NCI-H1105 treated with DMSO at 0.1 percent for 48 hours (cell line): ENCODE measurements at regions not wholly inside any gene's neighbourhood (a gene's known extent, or its start where the extent isn't known, plus 50 kb on each side); places are given as distances from the start of the nearest gene placed in this dataset.

ENCODE experiments used
- DNase-seq: peaks from one replicate; lab custom pipeline; 2025; lab: John Stamatoyannopoulos, UW

DNA sequence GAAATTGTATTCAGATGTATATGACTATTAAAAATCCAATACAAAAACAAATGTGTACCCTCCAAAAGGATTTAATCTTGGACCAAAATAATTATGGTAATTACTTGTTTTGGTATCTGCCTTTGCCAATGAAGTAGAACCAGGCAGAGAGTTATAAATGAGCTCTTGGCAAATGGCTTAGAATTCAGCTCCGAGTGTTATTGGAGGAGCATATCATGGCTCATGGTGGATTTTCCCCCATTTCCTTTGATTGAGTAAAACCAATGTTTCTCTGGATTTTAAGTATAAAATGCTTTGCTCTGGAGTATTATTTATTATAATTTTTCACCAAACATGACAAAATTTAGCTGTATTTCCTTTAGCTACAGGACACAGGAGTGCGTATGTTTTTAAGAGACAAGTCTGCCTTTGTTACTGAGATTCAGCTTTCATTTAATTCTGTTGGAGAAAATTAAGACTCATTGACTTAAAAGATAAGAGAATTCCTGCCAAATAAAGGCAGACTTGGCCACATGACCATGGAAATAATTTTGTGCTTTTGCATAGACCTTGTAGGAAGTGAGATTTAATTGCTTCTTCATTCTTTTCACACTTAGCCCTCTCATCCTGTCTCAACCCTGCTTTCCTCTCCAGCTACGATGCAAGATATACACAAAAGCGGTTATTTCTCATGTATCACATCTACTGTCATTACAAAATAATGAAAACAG lies 281.0 kb upstream of the SOX11 start:
- peak; percentile 40 for DNase-seq

DNA sequence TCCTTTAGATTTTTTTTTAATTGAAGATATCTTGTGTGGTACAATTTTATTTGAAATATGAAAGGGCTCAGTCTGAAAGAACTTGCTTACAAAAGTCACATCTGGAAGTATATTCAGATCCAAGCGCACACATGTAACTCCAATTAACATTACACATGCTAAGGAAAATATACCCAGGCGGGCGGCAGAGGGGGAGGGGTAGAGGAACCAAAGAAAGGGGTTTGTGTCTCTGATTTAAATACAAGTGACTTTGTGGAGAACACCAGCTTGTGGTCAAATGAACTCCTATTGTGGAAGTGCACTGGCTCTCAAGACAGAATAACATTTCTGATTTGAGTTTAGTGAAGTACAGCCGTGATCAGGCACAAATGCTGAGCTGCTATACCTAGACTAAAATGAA lies 280.2 kb upstream of the SOX11 start:
- no peak for DNase-seq

DNA sequence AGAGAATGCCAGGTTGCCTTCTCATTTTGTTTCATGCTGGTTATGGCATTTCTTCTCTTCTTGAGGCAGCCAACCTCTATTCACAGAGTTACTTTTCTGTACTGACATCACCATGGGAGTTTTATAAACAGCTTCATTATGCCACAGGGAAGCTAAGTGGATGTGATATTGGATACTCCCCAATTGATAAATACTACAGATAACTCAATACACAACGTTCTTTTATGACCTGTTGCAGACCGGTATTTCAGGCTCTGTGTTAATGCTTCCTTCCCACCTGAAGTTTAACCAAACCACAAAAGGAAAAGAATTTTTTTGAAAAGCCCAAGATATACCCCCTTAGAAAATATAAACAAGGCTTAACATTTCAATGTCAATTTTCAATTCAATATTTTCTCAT lies 258.3 kb upstream of the SOX11 start:
- DNase-seq, result peak; percentile 24

DNA sequence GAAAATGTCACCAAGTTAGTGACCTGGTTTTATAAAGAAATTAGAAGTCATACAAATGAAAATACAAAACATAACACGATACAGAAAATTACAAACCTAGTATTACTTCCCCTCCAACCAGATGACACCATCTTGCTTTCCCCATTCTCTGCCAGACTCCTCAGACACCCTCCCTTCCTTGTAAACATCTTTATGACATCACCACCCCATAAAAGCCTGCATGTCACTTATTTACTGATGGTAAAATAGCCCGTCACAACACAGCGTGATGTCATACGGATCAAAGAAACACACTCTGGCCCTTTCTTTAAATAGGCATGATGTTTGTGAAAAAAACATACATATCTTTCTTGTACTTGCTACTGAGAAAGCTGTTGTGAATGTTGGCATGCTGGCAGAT lies 254.8 kb upstream of the SOX11 start:
- DNase-seq, result no peak

DNA sequence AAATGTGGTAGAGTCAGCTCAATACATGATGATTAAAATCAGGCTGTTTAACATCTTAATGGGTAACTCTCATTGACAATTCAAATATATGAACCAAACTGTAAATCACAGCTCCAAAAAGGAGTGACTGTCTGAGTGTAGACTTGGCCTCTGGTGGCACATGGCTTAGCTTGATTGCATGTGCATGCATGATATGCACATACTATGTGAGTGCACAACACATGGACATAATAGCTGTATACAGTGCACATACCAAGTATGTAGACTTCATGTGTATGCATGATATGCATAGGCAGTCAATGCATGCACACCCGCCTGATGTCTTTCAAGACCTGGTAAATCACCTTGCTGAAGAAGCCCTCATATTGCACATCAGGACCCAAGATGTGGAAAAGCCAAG lies 252.0 kb upstream of the SOX11 start:
- no peak for DNase-seq

DNA sequence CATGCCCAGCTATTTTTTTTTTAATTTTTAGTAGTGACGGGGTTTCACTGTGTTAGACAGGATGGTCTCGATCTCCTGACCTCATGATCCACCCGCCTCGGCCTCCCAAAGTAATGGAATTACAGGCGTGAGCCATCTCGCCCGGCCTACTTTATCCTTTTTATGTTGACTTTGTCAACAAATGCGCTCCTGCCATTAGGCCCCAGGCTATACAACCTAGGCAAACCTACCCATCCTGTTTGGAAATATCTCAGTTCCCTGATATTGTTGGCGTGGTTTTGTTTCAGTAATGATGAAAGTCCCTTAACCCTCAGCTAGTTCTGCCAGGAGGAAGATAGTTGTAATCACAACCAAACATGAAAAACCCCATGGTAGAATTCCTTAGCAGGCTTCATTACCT lies 249.4 kb upstream of the SOX11 start:
- DNase-seq, result no peak

DNA sequence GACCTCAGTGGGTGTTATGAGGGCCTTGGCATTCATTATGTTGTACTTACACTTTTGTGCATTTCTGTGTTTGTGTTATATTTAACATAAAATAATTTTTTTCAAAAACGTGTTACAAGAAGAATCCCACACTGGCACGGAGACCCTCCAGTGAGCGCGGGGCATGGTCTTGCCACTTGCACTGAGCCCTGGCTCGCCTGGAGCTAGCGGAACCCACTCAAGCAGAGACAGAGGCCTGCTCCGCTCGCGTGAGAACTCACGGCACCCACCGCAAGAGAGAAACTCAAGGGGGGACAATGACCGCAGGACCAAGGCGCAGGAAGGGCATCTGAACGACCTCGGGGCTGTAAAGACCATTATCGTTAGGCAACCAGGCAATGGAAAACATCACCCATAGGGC lies 248.0 kb upstream of the SOX11 start:
- no peak for DNase-seq

DNA sequence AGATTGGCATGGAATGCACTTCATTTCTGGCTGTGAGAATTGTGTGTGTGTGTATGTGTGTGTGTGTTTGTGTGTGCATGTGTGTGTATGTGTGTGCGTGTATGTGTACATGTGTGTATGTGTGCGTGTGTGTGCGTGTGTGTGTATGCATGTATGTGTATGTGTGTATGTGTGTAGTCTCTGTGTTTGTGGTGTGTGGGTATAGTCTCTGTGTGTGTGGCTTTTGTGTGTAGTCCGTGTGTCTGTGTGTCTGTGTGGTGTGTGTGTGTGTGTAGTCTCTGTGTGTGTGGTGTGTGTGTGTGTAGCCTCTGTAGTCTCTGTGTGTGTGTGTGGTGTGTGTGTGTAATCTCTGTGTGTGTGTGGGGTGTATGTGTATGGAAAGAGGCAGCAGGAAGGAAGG lies 247.3 kb upstream of the SOX11 start:
- DNase-seq, result no peak

DNA sequence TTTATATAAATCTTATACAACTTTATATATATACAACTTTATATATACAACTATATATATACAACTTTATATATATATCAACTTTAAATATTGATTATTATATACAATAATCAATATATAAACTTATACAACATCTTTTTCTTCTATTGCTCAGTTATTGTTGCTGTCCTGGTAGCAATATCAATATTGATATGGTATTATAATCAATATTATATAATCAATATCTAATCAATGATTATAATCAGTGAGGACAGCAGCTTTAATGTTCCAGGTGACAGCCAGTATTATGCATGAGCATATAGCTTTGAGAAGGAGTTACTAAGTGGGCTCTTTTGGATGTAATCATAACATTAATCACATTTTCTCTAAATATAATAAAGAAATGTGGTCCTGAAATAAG lies 242.3 kb upstream of the SOX11 start:
- DNase-seq, result no peak

DNA sequence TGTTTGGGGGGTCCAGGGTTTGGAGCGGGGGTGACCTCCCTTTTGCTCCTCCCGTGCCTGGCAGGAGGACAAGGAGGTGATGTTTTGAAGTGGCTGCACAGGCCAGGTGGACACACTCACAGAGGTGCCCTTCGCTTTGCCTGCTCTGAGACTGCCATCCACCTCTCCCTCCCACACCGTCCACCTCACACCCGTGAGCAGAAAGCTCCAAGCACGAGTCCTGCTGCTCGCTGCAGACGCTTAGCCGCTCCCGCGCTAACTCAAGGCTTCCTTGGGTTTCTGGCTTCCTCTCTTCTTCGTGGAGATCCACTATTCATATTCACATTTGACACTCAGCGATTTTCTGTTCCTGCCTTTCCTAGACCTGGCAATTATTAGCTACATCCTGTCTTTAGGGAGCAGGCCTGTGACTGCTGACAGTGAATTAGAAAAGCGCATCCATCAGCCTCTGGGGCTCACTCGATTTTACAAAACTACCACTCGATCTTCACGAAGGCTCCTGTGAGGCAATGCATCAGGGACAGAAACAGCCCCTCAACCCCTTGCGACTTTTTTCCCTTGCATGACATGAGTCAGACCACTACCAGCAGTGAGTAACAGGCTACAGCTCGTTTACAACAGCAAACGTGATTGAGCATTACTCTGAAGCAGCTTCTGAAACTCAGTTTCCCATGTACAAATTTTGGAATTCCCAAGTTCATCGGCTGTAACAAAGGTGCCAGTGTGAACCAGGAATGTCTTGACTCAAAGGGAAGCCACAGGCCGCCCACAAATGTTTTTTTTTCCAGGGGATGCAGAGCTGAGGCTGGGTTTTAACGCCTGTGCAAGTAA lies 238.7 kb upstream of the SOX11 start:
- no peak for DNase-seq

DNA sequence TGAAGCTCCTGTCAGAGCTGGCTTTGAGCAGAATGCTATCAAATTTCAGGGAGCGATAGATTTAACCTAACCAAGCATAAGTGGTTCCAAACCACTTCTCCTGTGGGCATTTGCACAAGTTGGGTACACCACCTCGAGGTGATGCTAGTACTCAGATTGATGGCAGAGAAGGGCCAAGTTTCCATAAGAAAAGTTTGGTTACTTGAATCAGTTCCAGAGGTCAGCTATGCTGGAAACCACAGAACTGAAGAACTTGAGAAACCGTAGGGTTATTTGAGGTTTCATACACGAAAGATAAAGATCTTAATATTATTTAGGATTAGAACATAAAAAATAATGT lies 238.2 kb upstream of the SOX11 start:
- DNase-seq, result no peak

DNA sequence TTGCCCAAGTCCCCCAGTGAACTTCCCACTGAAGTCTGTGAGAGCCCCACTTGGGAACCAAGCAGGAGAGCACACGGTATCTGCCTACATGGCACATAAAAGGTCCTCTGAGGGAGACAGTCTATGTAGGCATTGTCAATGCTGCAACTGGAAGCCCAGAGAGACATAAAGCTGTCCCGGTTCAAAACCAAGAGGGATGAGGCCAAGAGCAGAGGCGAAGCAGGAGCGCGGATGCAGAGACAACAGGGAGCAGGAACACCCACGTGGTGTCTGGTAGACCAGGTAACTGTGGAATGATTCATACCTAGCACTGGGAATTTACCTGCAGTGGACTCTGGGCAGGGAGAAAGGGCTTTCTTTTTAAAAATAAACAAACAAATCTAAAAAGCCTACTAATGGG lies 233.1 kb upstream of the SOX11 start:
- DNase-seq, result no peak

DNA sequence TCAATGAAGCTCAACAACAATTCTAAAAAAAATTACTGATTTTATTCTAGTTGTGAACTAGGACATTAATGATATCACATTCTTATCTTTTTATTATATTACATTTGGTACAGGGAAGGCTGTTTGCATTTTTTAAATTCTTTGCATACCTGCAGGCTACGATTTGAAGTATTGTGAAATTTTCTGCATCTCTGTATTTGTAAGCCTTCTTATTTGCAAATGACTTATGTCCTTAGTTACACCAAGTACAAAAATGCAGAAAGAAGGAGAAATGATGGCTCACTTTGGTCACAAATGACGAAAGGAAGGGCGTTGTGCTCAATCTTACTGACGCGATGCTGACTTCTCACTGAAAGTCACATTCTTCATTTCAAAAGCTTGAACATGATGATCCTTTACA lies 227.5 kb upstream of the SOX11 start:
- DNase-seq, result no peak

DNA sequence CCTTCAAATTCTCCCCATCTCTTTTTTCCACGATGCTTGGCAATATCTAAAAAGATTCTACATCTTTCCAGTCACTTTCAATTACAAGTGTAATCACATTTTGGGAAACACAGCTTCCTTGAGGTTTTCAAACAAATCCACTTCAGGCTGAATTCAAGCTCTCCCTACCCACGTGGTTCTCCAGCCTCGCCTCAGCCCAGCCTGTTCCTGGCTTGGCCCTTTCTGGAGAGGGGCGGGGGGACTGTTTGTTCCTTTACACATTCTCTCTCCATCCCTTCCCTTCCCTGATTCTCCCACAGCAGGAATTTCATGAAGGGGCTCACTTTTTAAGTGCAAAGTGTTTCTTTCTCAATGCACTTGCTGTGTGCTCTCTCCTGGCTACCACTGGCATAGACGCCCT lies 226.3 kb upstream of the SOX11 start:
- DNase-seq, result no peak

DNA sequence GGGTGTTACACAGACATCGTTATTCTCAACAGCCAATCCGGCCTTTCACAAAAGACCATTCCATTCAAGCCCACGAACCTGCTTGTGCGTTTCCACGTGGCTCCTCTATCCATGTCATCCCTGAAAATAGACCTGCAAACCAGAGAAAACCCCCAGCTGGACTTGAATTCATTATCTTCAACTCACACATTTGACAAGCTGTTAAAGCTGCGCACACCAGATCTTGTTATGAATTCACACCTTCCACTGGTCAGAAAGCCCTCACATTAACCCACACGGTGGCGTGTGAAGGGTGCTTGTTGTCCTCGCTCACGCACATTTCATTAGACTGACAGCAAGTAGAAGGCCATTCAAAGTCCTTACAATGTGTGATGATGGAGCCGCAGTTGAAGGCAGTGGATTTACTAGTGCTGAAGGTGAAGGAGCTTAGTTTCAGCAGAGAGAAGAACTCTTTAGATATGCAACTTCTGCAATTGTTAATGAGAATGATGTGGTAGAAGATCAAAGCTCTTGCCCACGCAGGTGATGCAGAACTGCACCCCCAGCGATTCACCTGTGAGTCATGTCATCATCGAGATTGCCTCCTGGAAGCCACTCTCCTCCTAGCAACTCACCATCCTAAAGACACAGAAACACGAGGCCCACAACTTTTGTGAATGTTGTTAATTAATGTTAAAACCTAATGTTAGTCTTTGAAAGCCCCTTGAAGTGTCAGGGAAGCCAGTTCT lies 224.8 kb upstream of the SOX11 start:
- no peak for DNase-seq

DNA sequence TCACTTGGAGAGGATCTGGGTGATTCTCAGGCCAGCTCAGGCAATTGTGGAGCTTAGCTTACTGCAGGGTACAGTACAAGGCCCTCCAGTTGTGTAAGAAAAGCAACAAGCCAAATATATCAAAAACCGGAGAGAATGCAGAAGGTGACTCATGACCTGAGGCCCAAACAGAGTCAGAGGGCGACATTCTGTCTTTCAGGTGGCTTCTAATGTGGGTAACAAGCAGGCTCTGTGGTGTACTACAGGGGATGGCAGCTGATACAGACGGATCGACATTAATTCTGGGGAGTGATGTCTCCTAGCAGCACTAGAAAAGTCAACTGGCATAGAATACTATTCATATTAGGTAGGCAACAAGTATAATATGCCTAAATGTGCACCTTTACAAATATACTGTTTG lies 219.5 kb upstream of the SOX11 start:
- DNase-seq, result no peak

DNA sequence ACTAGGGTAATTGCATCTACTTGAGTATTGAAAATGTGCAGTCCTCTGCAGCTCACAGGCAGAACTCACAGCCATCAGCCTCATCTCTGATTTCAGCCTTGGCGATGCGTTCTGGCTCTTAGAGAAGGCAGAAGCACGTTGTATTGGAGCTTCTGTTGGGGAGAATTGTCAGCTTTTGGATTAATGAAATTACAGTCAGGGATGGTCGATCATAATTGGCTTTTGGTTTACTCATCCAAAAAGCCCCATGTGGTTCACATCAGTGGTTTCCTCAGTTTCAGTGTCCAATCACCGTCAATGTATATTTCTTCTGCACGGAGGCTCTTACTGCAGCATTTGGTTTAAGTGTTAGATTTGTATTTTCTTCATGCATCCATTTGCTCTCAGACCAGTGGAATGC lies 218.5 kb upstream of the SOX11 start:
- DNase-seq, result no peak

DNA sequence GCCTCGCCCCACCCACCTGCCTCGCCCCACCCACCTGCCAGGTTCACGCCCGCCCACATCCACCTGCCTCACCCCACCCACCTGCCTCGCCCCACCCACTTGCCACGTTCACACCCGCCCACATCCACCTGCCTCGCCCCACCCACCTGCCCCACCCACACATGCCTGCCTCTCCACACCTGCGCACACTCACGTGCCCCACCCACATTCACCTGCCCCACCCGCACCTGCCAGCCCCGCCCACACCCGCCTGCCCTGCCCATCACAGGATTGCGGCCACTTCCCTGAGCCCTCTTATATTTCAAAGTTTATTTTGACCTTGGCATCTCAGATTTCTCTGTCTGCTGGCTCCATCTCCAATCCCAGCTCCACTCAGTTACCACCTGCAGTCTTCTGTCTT lies 217.5 kb upstream of the SOX11 start:
- no peak for DNase-seq

DNA sequence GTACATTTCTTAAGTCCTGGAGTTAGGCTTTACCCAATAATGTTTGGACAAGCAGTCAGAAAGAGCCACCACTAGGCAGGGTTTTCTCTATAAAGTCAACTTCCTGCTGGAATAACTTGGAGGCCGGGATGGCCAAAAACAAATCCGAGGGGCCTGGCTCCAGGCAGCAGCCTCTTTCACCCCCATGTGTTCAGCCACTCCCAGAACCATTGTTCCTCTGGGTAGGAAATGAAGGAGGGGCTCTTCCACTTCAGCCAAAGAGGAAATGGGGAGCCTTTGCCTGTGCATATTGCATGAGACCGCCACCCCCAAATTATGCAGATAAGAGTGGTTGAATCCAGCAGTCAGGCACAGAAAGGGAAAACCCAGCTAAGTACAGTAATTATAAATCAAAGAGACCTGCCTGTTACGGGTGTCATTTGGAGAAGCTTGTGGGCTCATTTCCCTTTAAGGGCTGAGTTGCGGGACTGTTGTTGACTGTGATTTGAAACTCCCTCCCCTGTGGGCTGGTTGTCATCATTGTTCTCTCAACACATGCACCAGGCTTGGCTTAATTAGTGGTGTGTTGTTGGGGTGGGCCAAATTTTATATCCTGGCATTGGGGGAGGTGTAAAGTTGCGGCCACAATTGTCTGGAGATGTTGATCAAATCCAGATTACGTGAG lies 212.8 kb upstream of the SOX11 start:
- DNase-seq, result no peak

DNA sequence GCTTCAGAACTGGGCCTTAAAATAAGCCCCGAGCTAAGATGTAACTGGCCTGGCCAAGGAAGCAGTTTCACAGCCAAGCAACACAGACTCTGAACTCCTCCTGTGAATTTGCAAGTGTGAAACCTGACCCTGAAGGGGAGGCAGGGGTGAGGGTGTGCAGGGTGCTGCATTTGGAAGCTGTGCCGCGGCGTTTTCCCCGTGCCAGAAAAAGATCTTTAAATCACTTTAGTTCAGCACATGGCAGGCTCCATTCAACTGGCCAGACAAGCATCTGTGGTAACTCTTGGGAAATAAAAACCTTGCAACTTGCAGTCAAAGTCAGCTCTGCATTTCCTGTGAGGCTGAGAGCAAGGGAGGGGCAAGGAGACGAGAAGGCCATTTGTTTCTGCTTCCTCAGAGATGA lies 209.3 kb upstream of the SOX11 start:
- no peak for DNase-seq

DNA sequence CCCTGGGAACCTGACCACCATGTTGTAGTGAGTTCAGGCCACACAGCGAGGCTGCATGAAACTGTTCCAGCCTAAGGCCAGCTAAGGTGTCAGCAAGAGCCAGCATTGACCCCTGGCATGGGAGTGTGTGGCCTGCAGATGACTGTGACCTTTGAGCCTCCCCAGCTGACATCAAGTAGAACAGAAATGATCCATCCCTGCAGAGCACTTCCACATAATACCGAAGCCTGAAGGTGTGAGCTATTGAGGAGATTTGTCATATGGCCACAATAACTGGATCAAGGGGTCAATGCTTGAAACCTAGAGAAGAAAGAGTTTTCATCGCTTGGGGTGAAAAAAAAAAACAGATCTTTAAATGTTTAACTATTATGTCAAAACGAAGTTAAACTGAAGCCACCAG lies 207.3 kb upstream of the SOX11 start:
- no peak for DNase-seq

DNA sequence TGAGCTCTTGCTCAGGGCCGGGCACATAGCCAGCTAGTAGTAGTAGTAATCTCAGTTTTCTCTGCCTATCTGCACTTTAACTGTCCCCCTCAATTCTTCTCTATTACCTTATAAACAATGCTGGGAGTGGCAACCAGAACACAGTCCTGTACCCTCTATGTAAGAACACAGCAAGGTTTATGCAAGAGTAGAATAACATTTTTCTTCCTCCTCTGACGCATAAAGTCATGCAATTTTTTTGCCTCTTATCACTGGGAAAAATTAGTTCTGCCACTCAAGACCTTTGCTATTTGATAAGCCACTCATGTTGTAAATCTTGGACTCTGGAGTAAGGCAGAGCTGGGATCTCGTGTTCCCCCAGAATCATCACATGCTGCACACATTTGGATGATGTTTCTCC lies 200.7 kb upstream of the SOX11 start:
- DNase-seq, result no peak

DNA sequence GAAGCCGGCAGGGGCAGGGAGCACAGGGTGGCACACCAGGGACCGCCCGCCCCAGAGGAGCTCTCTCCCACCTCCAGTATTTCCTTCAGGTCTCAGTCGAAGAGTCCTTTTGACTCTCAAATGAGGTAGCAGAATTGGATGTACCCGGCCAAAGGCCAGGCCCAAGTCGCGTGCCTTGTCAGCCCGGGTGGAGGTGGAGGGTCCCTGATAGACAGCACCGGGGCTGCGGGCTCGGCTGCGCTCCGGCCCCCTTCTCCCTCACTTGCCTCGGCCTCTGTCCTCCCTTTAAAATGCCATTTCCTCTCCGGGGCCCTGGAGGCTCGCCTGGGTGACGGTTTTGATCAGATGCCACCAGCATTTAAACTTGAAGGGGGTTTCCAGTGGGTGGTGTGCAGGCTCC lies 198.9 kb upstream of the SOX11 start:
- no peak for DNase-seq
